Psoas muscle (tissue), 7 donors: ENCODE measurements at regions not wholly inside any gene's neighbourhood (a gene's known extent, or its start where the extent isn't known, plus 50 kb on each side); places are given as distances from the start of the nearest gene placed in this dataset.

Experiments used
- ATAC-seq, 4 donors: fragments of 200-7000 bp; cut with Tn5 transposase; one replicate each; pipeline ENCODE4 v1.9.1; 2020; ENCODE audit warnings: moderate library complexity in 3 of 4, mild to moderate bottlenecking in 2 of 4
- DNase-seq, 2 donors: peaks; one replicate each; pipeline ENCODE4 v3.0.0-alpha.2; 2020
- H3K27ac ChIP-seq: fragments of 200-600 bp; one replicate; pipeline ENCODE4 v1.8.0; 2022
- H3K27me3 ChIP-seq, 3 donors: fragments of 200-600 bp in 1 of 3; one replicate each; pipeline versions ENCODE4 v1.6.1 to v1.8.0; 2013 to 2022; ENCODE audit warnings: low read length in 2 of 3, mild to moderate bottlenecking in 2 of 3, moderate library complexity in 1 of 3; ENCODE audit not compliant: insufficient read depth in 3 of 3
- H3K36me3 ChIP-seq, 2 donors: fragments of 200-600 bp in 1 of 2; one replicate each; pipeline versions ENCODE4 v1.6.1 to v1.8.0; 2013 to 2022; ENCODE audit warnings: low read depth in 1 of 2, mild to moderate bottlenecking in 1 of 2, moderate library complexity in 1 of 2; ENCODE audit not compliant: insufficient read depth in 1 of 2
- H3K4me1 ChIP-seq: fragments of 200-600 bp; one replicate; pipeline ENCODE4 v1.8.0; 2022
- H3K4me3 ChIP-seq: fragments of 200-600 bp; one replicate; pipeline ENCODE4 v1.8.0; 2022; ENCODE audit warnings: mild to moderate bottlenecking
- H3K9me3 ChIP-seq: fragments of 200-600 bp; one replicate; pipeline ENCODE4 v1.8.0; 2022
- WGBS, 3 donors: extraction: QIAGEN DNeasy Blood & Tissue Kit; methylation state at CpG; one replicate each; pipeline versions ENCODE4 v1.1.6 to v1.1.7; 2013; 5-methylcytosine and 5-hydroxymethylcytosine counted together
- intact Hi-C, 2 donors: fragments of 100-400 bp; cut with DNase I; formaldehyde crosslinking; loops; one replicate each; pipeline versions ENCODE4 v1.11.0 to v1.14.2; 2022
- TF ChIP-seq, protein P1 (sequence below): fragments of 200-600 bp; IDR thresholded peaks from one replicate; pipeline ENCODE4 v1.8.0; 2022; ENCODE audit warnings: antibody characterized with exemption
- donor health status: healthy with polysubstance abuse.
- donor health status: DM: no; HTN: no; CAD: no; lungs with moderate emphysema.
- donor health status: Bipolar disorder and iron deficiency.
- donor health status: healthy.
- donor health status: DM: yes; HTN: yes; CAD: no.
- donor health status: DM: no; HTN: no; CAD: no.
- donor health status: DM: yes; HTN: yes; CAD: no.

DNA sequence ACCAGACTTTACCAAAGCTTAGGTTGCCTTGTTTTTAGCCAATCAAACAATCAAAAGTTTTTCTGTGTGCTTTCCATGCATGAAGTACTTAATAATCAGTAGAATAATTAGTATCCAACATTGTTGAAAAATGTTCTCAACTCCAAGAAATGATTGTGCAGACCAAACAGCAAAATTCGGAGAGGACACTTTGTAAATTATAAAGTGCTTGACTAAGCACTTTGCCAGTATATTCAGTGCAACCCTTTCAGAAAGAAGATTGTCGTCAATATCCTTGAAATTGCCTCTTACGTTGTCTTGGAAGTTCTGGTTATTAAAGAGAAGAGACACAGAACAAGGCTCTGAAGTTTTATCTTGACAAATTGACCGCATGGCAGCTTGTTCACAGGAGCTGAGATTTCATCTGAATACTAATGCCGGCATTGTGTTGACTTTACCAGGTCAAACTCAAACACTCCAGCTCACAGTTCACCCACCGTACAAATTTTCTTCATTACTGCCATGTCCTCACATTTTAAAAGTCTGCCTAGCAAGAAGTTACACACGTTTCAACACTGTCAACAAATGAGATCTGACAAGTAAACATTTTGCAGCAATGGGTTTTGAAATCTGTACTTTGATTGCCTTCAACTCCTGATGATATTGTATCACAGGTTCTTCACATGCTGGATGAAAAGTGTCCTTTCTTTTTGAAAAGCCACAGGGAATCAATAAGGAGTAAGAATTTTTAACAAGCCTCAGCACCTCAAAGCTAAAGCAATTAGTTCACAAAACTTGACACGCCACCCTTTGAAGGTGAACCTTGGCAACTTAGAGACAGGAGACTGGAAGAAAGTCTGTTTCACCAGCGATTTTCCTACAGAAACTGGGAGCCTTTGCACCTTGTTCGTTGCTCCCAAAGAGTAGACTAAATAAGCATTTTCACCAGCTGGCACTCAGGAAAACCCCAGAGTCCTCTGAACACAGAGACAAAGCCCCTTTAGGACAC is 150.9 kb downstream of the RFC3 start:
- Histone ChIP-seq H3K27me3 (no peaks in the 10 kb centered on the region), H3K4me1 (no peaks in the 10 kb centered on the region), H3K4me3 (no peak overlapping the region), H3K27ac (no peak overlapping the region), H3K9me3 (no peaks in the 10 kb centered on the region), H3K36me3 (no peaks in the 10 kb centered on the region)
- intact Hi-C loops = no loop called here
- no peak for ATAC-seq
- DNase-seq = no peak
- TF ChIP-seq, protein P1, sequence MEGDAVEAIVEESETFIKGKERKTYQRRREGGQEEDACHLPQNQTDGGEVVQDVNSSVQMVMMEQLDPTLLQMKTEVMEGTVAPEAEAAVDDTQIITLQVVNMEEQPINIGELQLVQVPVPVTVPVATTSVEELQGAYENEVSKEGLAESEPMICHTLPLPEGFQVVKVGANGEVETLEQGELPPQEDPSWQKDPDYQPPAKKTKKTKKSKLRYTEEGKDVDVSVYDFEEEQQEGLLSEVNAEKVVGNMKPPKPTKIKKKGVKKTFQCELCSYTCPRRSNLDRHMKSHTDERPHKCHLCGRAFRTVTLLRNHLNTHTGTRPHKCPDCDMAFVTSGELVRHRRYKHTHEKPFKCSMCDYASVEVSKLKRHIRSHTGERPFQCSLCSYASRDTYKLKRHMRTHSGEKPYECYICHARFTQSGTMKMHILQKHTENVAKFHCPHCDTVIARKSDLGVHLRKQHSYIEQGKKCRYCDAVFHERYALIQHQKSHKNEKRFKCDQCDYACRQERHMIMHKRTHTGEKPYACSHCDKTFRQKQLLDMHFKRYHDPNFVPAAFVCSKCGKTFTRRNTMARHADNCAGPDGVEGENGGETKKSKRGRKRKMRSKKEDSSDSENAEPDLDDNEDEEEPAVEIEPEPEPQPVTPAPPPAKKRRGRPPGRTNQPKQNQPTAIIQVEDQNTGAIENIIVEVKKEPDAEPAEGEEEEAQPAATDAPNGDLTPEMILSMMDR = no peak
- WGBS, 3 donors = 71 to 80% (median 73%) methylated on average over 10 of the region's 10 CpGs

DNA sequence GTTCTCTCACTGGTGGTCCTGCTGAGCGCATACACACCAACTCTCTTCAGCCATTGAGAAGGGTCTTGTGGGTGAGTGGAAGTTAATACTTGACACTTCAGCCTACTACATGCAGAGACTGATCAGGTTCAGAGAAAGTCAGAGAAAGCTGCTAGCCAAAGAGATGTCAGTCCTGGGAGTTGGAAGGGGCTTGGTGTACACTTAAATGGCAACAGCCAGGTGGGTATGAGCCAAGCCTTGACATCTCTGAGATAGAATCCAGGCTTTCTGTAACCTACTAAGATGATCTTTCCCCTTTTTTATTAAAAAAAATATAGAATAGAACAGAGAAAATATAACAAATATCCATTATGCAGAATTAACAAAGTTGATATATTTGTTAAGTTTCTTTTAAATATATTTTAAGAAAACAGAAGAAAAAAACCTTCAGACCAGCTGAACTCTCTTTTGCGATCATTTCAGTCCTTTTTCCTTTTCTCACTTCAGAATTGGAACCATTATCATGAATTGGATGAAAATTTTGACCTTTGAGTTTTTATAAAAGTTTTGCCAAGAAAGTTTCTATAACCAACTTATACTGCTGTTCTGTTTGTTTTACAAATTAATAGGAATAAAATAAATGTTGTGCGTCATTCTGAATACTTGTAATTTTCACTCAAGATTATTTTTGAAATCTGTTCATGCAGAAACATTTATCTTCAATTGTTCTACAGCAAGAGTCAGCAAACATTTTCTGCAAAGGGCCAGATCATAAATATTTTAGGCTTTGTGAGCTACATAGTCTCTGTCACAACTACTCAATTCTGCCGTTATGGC is 153.0 kb downstream of the RFC3 start:
- Histone ChIP-seq H3K36me3 (no peaks in the 10 kb centered on the region), H3K4me1 (no peaks in the 10 kb centered on the region), H3K27me3 (no peaks in the 10 kb centered on the region), H3K27ac (no peak overlapping the region), H3K4me3 (no peak overlapping the region), H3K9me3 (no peaks in the 10 kb centered on the region)
- ATAC-seq (no peak), DNase-seq (no peak)
- 88 to 91% (median 90%) methylated on average over 4 of the region's 4 CpGs for WGBS, 3 donors
- TF ChIP-seq, protein P1 = no peak
- intact Hi-C loops = no loop called here

DNA sequence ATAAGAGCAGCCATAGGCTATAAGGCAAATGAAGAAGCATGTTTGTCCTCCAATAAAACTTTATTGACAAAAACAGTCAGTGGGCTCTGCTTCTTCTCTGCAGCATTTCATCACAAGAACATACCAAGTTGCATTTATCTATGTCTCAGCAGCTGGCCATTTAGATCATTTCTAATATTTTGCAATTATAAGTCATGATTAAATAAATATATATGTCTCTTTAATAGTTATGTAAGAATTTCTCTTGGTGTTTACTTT is 153.5 kb downstream of the RFC3 start:
- intact Hi-C loops = no loop called here
- no peaks in the 10 kb centered on the region for H3K27me3 ChIP-seq
- TF ChIP-seq, protein P1 = no peak

DNA sequence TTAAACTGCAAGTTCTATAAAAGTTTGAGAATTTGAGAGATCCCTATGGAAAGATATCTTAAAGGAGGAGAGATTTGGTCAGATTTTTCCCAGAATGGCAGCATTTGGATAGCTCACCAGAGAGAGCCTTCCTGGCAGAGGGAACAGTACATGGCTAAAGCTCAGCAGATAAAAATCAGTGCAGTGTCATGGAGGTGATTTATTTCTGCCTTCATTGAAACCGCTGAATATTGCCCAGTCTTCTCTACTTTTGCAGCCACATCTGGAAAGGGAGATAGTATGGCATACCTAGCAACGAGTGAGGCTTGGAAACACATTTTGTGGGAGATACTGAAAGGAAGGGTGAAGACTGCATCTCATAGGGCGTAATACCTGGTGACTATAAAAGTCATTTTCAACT is 155.2 kb downstream of the RFC3 start:
- Histone ChIP-seq H3K27me3 (no peaks in the 10 kb centered on the region), H3K4me3 (no peak overlapping the region), H3K9me3 (no peaks in the 10 kb centered on the region), H3K27ac (no peak overlapping the region), H3K36me3 (no peaks in the 10 kb centered on the region), H3K4me1 (no peaks in the 10 kb centered on the region)
- DNase-seq (no peak), ATAC-seq (no peak)
- TF ChIP-seq, protein P1 = no peak
- 83 to 87% (median 86%) methylated on average over 3 of the region's 3 CpGs for WGBS, 3 donors
- intact Hi-C loops = no loop called here

More for the DNA sequence above, 153.5 kb downstream of the RFC3 start:
- H3K4me3 ChIP-seq = no peak overlapping the region
- no peaks in the 10 kb centered on the region for H3K36me3 ChIP-seq
- H3K4me1 ChIP-seq = no peaks in the 10 kb centered on the region
- ATAC-seq = no peak
- DNase-seq = no peak
- H3K27ac ChIP-seq = no peak overlapping the region
- no peaks in the 10 kb centered on the region for H3K9me3 ChIP-seq
